ENCODE measurements at regions not wholly inside any gene's neighbourhood (a gene's known extent, or its start where the extent isn't known, plus 50 kb on each side); places are given as distances from the start of the nearest gene placed in this dataset.

- no CpG with 5 or more reads among the region's 1 CpG for WGBS (ENCODE audit: extremely low coverage, insufficient read length, low lambda C conversion rate)
- no peak overlapping the region for H3T11ph ChIP-seq (ENCODE audit: low read length)
- no peak overlapping the region for H2BK20ac ChIP-seq (ENCODE audit: low read depth, low read length, poor library complexity, severe bottlenecking)
- Mint-ChIP-seq H3K27me3 (ENCODE audit: low read depth) (no peaks in the 10 kb centered on the region; the same call in 1 of the 2 replicates), H3K9me3 (0 out of 5 replicates have a peak, but pooled peaks cover 0 to 3% of the 10 kb centered on the region in 2 experiments), H3K4me3 (no peak overlapping the region), H3K4me1 (no peaks in the 10 kb centered on the region), H3K36me3 (ENCODE audit: insufficient read depth in 1 of 3, low read depth in 3 of 3) (no peaks in the 10 kb centered on the region; a peak in 1 of 7 replicates), H3K27ac (no peak overlapping the region)
- no peak for DNase-seq
- no peaks in the 10 kb centered on the region for H3K79me1 ChIP-seq (ENCODE audit: insufficient read depth, low read depth, low read length, poor library complexity, severe bottlenecking)
- H4K91ac ChIP-seq (ENCODE audit: insufficient read length, low read depth, low read length), result no peak overlapping the region
- no peak overlapping the region for H4K5ac ChIP-seq (ENCODE audit: insufficient read length, low read depth, low read length)
- no peak overlapping the region for H3K23ac ChIP-seq (ENCODE audit: insufficient read length, low read depth, low read length)
- no peak overlapping the region for H3K4me2 ChIP-seq (ENCODE audit: insufficient read depth, insufficient read length, low read length)
- no peak overlapping the region for H4K8ac ChIP-seq (replicated peaks; ENCODE audit: insufficient read length, low read depth, low read length)
- no peak overlapping the region for H2BK5ac ChIP-seq (ENCODE audit: insufficient read length, low read length)
- no peak overlapping the region for H3K18ac ChIP-seq (ENCODE audit: insufficient read length, low read depth, low read length)
- H3K14ac ChIP-seq (ENCODE audit: insufficient read depth, low read length), result no peak overlapping the region
- H3K79me2 ChIP-seq (ENCODE audit: insufficient read depth, low read length), result no peaks in the 10 kb centered on the region
- no peaks in the 10 kb centered on the region for H3K23me2 ChIP-seq (ENCODE audit: insufficient read length, low read depth, low read length, poor library complexity, severe bottlenecking)
- H2BK12ac ChIP-seq (ENCODE audit: insufficient read length, low read depth, low read length), result no peak overlapping the region
- H2BK15ac ChIP-seq (ENCODE audit: low read depth, low read length), result no peak overlapping the region
- H3K4ac ChIP-seq (ENCODE audit: low read depth, low read length), result no peak overlapping the region
- H3K9ac ChIP-seq (ENCODE audit: extremely low read depth, insufficient read length, low read length), result no peak overlapping the region
- H3K56ac ChIP-seq (ENCODE audit: insufficient read length, low read depth, low read length), result no peak overlapping the region
- TF ChIP-seq CTCF (conservative IDR thresholded peaks at IDR 0.05), result no peak
- no peak overlapping the region for H2AK5ac ChIP-seq (ENCODE audit: insufficient read length, low read length)
- no peaks in the 10 kb centered on the region for H4K20me1 ChIP-seq (ENCODE audit: control insufficient read depth, insufficient read depth, insufficient read length)
- no peak overlapping the region for H3K27ac ChIP-seq (ENCODE audit: insufficient read length, low read depth, low read length)
- H3K4me1 ChIP-seq (ENCODE audit: insufficient read depth, low read length), result no peaks in the 10 kb centered on the region
- no peaks in the 10 kb centered on the region for H3K27me3 ChIP-seq (ENCODE audit: insufficient read depth, low read length)
- no peak overlapping the region for H2AFZ ChIP-seq (ENCODE audit: low read length)
- no peaks in the 10 kb centered on the region for H3K9me3 ChIP-seq (ENCODE audit: control insufficient read depth, low read depth, low read length)
- no peak overlapping the region for H2BK120ac ChIP-seq (ENCODE audit: low read depth, low read length, poor library complexity, severe bottlenecking)
Measured at GRCh38 chr6:71079677-71080076, 122.8 kb upstream of the B3GAT2 start.
